ENCODE measurements at regions not wholly inside any gene's neighbourhood (a gene's known extent, or its start where the extent isn't known, plus 50 kb on each side); places are given as distances from the start of the nearest gene placed in this dataset.

- no peak for DNase-seq
- no peaks in the 10 kb centered on the region for H3K36me3 Mint-ChIP-seq (ENCODE audit: low read depth)
- H3K4me1 Mint-ChIP-seq, result no peaks in the 10 kb centered on the region
- H3K4me3 Mint-ChIP-seq, result no peak overlapping the region
- no peak overlapping the region for H3K27ac Mint-ChIP-seq
- H3K27me3 Mint-ChIP-seq (ENCODE audit: low read depth, poor library complexity), result no peaks in the 10 kb centered on the region
- H3K9me3 Mint-ChIP-seq, result no peaks in the 10 kb centered on the region
- TF ChIP-seq, protein P1, sequence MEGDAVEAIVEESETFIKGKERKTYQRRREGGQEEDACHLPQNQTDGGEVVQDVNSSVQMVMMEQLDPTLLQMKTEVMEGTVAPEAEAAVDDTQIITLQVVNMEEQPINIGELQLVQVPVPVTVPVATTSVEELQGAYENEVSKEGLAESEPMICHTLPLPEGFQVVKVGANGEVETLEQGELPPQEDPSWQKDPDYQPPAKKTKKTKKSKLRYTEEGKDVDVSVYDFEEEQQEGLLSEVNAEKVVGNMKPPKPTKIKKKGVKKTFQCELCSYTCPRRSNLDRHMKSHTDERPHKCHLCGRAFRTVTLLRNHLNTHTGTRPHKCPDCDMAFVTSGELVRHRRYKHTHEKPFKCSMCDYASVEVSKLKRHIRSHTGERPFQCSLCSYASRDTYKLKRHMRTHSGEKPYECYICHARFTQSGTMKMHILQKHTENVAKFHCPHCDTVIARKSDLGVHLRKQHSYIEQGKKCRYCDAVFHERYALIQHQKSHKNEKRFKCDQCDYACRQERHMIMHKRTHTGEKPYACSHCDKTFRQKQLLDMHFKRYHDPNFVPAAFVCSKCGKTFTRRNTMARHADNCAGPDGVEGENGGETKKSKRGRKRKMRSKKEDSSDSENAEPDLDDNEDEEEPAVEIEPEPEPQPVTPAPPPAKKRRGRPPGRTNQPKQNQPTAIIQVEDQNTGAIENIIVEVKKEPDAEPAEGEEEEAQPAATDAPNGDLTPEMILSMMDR (IDR thresholded peaks at IDR 0.05), result no peak
Measured at GRCh38 chr21:28100366-28100765, 892.3 kb downstream of the LTN1 start.

GRCh38 chr21:28099001-28099705 lies 893.5 kb downstream of the LTN1 start:
- no peak overlapping the region for H3K27ac Mint-ChIP-seq
- H3K4me1 Mint-ChIP-seq, result no peaks in the 10 kb centered on the region
- no peak overlapping the region for H3K4me3 Mint-ChIP-seq
- DNase-seq, result no peak
- no peaks in the 10 kb centered on the region for H3K36me3 Mint-ChIP-seq (ENCODE audit: low read depth)
- no peaks in the 10 kb centered on the region for H3K9me3 Mint-ChIP-seq
- TF ChIP-seq, protein P1 (IDR thresholded peaks at IDR 0.05), result no peak
- no peaks in the 10 kb centered on the region for H3K27me3 Mint-ChIP-seq (ENCODE audit: low read depth, poor library complexity)

GRCh38 chr21:28091466-28091865 lies 901.2 kb downstream of the LTN1 start:
- Mint-ChIP-seq H3K27me3 (ENCODE audit: low read depth, poor library complexity) (no peaks in the 10 kb centered on the region), H3K27ac (no peak overlapping the region), H3K4me1 (peaks cover 14% of the 10 kb centered on the region), H3K9me3 (peaks cover 6% of the 10 kb centered on the region), H3K36me3 (ENCODE audit: low read depth) (no peaks in the 10 kb centered on the region), H3K4me3 (no peak overlapping the region)
- TF ChIP-seq, protein P1 (IDR thresholded peaks at IDR 0.05), result no peak
- DNase-seq, result no peak

DNA sequence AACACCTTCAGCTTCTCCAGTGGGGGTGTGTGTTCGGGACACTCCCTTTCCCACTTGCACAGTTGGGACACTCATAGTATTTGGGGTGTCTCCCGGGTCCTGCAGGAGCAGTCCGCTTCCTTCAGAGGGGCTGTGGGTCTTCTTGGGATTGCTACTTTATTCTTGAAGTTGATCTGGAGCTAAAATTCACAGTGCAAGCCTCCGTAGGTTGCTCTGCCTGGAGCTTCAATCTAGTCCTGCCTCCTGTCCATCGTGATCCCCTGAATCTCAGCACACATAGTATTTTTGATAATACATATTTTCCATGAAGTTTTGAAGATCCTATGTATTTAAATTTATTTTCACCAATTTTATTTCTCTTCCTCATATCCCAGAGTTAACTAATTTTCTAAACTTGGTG lies 902.1 kb downstream of the LTN1 start:
- Mint-ChIP-seq H3K4me3 (no peak overlapping the region), H3K27ac (peak overlapping the region; percentile 7), H3K4me1 (peaks cover 14% of the 10 kb centered on the region), H3K27me3 (ENCODE audit: low read depth, poor library complexity) (no peaks in the 10 kb centered on the region), H3K36me3 (ENCODE audit: low read depth) (no peaks in the 10 kb centered on the region), H3K9me3 (peaks cover 6% of the 10 kb centered on the region)
- DNase-seq, result no peak
- TF ChIP-seq, protein P1 (IDR thresholded peaks at IDR 0.05), result no peak

DNA sequence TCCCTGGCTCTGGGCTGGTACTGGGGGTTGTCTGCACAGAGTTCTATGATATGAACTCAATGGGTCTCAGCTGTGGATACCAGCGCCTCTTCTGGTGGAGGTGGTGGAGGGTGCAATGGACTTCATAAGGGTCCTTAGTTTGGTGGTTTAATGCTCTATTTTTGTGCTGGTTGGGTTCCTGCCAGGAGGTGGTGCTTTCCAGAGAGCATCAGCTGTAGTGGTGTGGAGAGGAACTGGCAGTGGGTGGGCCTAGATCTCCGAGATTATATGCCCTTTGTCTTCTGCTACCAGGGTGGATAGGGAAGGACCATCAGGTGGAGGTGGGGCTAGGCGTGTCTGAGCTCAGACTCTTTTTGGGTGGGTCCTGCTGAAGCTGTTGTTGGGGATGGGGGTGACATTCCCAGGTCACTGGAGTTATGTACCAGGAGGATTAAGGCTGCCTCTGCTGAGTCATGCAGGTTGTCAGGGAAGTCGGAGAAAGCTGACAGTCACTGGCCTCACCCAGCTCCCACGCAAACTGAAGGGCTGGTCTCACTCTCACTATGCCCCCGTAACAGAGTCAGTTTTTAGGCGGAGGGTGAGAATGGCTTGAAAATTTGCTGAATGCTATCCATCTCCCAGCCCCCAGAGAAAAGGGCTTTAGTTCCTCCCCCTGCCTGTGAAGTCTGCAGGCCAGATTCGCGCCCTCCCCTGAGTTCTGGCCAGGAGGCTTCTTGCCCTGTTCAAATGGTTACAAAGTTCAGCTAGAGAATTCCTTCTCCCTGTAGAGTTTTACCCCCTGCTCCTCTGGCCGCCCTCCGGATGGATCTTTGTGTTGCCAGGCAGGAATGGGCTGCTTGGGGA lies 902.9 kb downstream of the LTN1 start:
- TF ChIP-seq, protein P1 (IDR thresholded peaks at IDR 0.05), result no peak
- Mint-ChIP-seq H3K4me3 (no peak overlapping the region), H3K27me3 (ENCODE audit: low read depth, poor library complexity) (no peaks in the 10 kb centered on the region), H3K4me1 (peaks cover 14% of the 10 kb centered on the region), H3K9me3 (peaks cover 6% of the 10 kb centered on the region), H3K36me3 (ENCODE audit: low read depth) (no peaks in the 10 kb centered on the region), H3K27ac (peak overlapping the region; percentile 94)
- DNase-seq, result no peak

Data from nephron progenitor cell (in vitro differentiated cells).